Lower leg skin (tissue), 4 donors: ENCODE measurements at regions not wholly inside any gene's neighbourhood (a gene's known extent, or its start where the extent isn't known, plus 50 kb on each side); places are given as distances from the start of the nearest gene placed in this dataset.

Source experiments
- DNase-seq, 2 donors: peaks; one replicate each; pipeline ENCODE4 v3.0.0-alpha.2; 2019; ENCODE audit warnings: low spot score in 2 of 2
- H3K4me3 ChIP-seq: fragments of 200-600 bp; sonication (generic); 2 replicates; pipeline ENCODE4 v1.5.1; 2017; ENCODE audit warnings: mild to moderate bottlenecking, low read depth; ENCODE audit not compliant: poor library complexity, severe bottlenecking
- POLR2A ChIP-seq, 2 donors: fragments of 450-650 bp; IDR thresholded peaks; one replicate each; pipeline ENCODE4 v1.6.1; 2016 to 2017; ENCODE audit warnings: antibody characterized with exemption in 2 of 2, mild to moderate bottlenecking in 1 of 2, moderate library complexity in 1 of 2
- WGBS, 2 donors: methylation state at CpG; one replicate each; pipeline ENCODE4 v1.1.5; 2018; 5-methylcytosine and 5-hydroxymethylcytosine counted together
- intact Hi-C: fragments of 100-400 bp; cut with DNase I; formaldehyde crosslinking; loops from one replicate; pipeline ENCODE4 v1.15.0; 2023; ENCODE audit warnings: low total_unique reads
- TF ChIP-seq, protein P1 (sequence below), 3 donors: fragments of 450-650 bp; IDR thresholded peaks; one replicate each; pipeline ENCODE4 v1.5.1; 2016; ENCODE audit warnings: antibody characterized with exemption in 3 of 3, mild to moderate bottlenecking in 3 of 3, moderate library complexity in 2 of 3

DNA sequence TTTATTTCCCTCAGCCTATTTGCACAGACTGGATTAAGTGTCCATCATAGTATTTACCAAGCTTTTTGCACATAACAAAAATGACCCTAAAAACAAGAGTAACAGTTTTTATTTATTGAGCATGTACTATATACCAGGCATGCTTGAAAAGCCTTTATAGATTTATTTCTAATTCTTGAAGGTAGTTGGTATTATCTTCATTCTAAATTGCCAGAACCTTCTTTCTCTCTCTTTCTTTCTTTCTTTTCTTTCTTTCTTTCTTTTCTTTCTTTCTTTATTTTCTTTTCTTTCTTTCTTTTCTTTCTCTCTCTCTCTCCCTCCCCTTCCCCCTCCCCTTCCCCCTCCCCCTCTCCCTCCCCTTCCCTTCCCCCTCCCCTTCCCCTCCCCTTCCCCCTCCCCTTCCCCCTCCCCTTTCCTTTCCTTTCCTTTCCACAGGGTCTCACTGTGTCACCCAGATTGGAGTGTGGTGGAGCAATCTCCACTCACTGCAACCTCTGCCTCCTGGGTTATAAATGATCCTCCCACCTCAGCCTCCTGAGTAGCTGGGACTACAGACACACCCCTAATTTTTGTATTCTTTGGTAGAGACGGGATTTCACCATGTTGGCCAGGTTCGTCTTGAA, 310.9 kb upstream of the RBFOX1 start:
- no peak for TF ChIP-seq POLR2A (IDR thresholded peaks at IDR 0.05)
- TF ChIP-seq, protein P1, sequence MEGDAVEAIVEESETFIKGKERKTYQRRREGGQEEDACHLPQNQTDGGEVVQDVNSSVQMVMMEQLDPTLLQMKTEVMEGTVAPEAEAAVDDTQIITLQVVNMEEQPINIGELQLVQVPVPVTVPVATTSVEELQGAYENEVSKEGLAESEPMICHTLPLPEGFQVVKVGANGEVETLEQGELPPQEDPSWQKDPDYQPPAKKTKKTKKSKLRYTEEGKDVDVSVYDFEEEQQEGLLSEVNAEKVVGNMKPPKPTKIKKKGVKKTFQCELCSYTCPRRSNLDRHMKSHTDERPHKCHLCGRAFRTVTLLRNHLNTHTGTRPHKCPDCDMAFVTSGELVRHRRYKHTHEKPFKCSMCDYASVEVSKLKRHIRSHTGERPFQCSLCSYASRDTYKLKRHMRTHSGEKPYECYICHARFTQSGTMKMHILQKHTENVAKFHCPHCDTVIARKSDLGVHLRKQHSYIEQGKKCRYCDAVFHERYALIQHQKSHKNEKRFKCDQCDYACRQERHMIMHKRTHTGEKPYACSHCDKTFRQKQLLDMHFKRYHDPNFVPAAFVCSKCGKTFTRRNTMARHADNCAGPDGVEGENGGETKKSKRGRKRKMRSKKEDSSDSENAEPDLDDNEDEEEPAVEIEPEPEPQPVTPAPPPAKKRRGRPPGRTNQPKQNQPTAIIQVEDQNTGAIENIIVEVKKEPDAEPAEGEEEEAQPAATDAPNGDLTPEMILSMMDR (IDR thresholded peaks at IDR 0.05): no peak
- whole genome bisulfite sequencing, 2 donors: 87 to 92% methylated on average over 2 of the region's 2 CpGs
- no peak for DNase-seq
- H3K4me3 ChIP-seq: no peak overlapping the region
- intact Hi-C loops: no loop called here

DNA sequence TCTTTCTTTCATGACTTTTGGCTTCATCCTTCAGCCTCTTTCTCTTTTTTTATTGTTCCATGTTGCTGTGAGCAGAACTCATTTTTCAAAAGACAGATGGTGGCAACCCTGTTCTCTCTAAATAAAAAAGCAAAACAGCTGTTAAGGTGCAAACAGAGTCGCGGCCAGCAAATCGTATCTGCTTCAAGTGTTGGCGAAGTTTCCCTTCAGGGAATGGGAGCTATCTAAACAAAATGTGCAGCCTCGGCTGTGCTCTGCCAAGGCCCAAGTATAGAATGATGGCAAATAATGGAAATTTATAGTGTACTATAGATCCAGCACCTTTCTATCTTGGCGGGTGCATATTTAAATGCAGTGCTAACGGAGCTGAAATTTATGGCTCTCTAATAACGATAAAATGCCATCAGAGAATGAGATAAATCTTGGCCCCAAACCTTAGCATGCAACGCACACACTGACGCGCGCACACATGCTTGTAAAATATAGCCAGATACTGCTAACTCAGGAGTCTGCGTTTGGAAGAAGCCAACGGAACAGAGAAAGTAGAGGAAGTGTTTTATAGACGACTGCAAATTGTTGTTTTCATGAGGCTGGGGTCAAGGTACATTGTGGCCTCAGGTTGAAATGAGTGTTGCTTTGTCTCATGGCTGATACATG, 315.5 kb upstream of the RBFOX1 start:
- DNase-seq: no peak
- WGBS, 2 donors: 56 to 71% methylated on average over 15 of the region's 15 CpGs
- no peak overlapping the region for H3K4me3 ChIP-seq
- intact Hi-C loops: no loop called here
- TF ChIP-seq, protein P1 (IDR thresholded peaks at IDR 0.05): no peak
- no peak for TF ChIP-seq POLR2A (IDR thresholded peaks at IDR 0.05)

DNA sequence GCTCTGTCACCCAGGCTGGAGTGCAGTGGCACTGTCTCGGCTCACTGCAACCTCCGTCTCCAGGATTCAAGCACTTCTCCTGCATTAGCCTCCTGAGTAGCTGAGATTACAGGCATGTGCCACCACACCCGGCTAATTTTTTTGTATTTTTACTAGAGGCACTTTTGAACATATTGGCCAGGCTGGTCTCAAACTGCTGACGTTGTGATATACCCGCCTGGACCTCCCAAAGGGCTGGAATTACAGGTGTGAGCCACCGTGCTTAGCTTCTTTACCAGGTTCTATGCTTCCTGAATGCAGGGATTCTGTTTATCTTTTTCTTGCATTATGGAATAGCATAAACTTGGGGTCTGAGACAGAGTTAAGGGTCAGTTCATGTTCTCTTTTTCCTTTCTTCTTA, 317.9 kb upstream of the RBFOX1 start:
- DNase-seq: no peak
- 76 to 83% methylated on average over 6 of the region's 6 CpGs for WGBS, 2 donors
- intact Hi-C loops: no loop called here
- H3K4me3 ChIP-seq: no peak overlapping the region
- no peak for TF ChIP-seq POLR2A (IDR thresholded peaks at IDR 0.05)
- TF ChIP-seq, protein P1 (IDR thresholded peaks at IDR 0.05): no peak

DNA sequence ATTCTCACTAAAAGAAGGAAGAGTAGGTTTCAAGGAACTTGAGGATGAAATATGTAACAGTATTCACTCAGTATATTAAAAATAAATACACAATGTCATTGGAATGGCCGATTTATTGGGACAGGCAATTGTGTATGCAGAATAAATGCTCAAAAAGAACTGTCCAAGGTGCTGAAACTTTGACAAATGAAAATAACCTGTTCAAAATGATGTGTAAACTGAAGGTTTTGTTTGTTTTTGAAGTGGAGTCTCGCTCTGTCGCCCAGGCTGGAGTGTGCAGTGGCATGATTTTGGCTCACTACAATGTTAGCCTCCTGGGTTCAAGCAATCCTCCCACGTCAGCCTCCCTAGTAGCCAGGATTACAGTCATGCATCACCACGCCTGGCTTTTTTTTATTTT, 318.7 kb upstream of the RBFOX1 start:
- no peak for DNase-seq
- intact Hi-C loops: no loop called here
- H3K4me3 ChIP-seq: no peak overlapping the region
- 51 to 55% methylated on average over 5 of the region's 5 CpGs for WGBS, 2 donors
- TF ChIP-seq, protein P1 (IDR thresholded peaks at IDR 0.05): no peak
- TF ChIP-seq POLR2A (IDR thresholded peaks at IDR 0.05): no peak

DNA sequence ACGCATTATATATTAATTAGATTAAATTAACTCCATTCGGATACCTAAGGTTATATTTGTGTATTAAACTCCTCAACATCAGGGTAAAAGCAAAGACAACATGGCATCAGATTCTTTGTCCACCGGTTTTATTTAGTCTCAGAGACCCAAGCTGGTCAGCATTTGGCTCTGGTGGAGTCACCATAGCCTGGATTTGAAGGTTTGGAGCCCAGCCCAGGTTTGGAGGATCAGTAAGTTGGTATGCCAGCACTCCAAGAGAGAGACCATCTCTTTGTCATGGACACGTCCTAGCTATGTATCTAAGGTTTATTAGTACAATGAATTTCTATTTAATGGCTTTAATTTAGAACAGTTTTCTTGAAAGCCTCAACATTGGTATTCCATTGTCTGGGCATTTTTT, 328.4 kb upstream of the RBFOX1 start:
- no peak overlapping the region for H3K4me3 ChIP-seq
- intact Hi-C loops: no loop called here
- WGBS, 2 donors: 72 to 81% methylated on average over 4 of the region's 4 CpGs
- TF ChIP-seq, protein P1 (IDR thresholded peaks at IDR 0.05): no peak
- no peak for TF ChIP-seq POLR2A (IDR thresholded peaks at IDR 0.05)
- DNase-seq: no peak

DNA sequence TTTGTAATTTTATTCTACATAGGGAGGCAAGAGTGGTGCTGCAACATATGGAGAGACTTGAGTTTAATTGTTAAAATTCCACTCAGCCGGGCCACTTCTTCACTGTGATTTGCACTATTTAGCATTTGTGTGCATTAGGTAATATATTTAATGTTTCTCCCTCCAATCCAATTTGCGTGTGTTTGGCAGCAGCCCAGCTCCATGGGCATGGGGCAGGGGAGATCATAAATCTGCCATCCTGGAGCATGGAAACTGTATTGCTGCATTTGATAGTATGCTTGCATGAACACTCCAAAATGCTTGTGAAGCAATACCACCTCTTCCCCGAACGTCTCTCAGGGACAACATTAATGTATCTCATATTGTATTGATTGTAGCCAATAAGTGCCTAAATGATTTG, 339.1 kb upstream of the RBFOX1 start:
- WGBS, 2 donors: 15 to 18% methylated on average over 4 of the region's 4 CpGs
- no peak for DNase-seq
- intact Hi-C loops: no loop called here
- no peak overlapping the region for H3K4me3 ChIP-seq
- no peak for TF ChIP-seq POLR2A (IDR thresholded peaks at IDR 0.05)
- TF ChIP-seq, protein P1 (IDR thresholded peaks at IDR 0.05): no peak
